HG03097 (cell line): ENCODE measurements at regions not wholly inside any gene's neighbourhood (a gene's known extent, or its start where the extent isn't known, plus 50 kb on each side); places are given as distances from the start of the nearest gene placed in this dataset.
"Not testable (repeated sequence)": the region's sequence is repeated elsewhere in the genome, so short reads cannot be mapped to it uniquely, and the experiment has no call there.

Experiments
- ATAC-seq: cut with Tn5 transposase; IDR thresholded peaks from one replicate; pipeline ENCODE4 v1.9.1; 2021; ENCODE audit not compliant: unreplicated experiment, low FRiP score

- ATAC-seq = no peak
These were observed 507.0 kb upstream of the MAP2 start for GRCh38 chr2:208916881-208917280.

- ATAC-seq = not testable (repeated sequence)
These were observed 502.5 kb upstream of the MAP2 start for GRCh38 chr2:208921358-208921757.

- no peak for ATAC-seq
These were observed 496.0 kb upstream of the MAP2 start for GRCh38 chr2:208927867-208928266.

DNA sequence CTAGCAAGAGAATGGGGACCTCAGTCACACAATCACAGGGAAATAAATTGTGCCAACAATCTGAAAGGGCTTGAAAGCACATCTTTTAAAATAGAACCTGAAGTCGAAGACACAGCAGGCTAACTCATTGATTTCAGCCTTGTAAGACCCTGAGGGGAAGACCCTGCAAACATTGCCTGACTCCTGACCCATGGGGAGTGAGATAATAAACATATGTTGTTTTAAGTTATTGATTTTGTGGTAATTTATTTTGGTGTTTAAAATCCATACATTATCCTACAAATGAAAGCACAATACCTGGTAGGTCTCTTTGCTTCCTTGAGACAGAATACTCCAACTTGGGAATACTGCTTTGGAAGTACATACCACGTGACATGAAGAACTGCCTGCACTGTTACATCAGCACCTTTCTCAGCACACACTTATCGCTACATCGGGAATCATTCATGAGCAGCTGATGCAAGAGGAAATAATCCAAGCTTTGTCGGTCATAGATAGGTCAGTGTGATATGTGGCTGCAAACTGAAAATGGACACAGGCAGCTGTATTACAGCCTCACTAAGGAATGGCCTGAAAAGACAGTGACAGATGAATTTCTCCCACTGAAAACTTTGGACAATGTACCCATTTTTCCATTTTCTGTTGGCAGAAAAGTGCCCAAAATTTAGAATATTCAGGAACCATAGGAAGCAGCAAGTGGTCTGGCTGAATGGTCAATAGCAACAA is 494.5 kb upstream of the MAP2 start:
- ATAC-seq = no peak

- ATAC-seq = no peak
These were observed 493.9 kb upstream of the MAP2 start for GRCh38 chr2:208929894-208930427.

DNA sequence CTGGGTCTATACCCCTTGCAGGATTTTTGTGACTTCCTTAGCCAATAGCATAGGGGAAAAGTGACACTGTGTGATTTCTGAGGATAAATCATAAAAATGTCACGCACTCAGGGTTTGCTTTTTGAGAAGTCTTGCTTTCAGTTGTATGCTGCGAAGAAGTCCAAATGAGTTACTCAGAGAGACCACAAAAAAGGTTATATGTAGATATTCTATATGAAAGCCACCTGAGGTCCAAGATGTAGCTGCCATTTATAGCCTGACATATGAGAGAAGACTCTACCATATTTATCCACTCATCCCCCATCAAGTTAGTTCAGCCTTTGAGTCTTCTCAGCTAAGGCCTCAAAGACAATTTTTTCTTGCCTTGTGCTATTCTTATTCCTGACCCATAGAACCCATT is 488.3 kb upstream of the MAP2 start:
- ATAC-seq = no peak

DNA sequence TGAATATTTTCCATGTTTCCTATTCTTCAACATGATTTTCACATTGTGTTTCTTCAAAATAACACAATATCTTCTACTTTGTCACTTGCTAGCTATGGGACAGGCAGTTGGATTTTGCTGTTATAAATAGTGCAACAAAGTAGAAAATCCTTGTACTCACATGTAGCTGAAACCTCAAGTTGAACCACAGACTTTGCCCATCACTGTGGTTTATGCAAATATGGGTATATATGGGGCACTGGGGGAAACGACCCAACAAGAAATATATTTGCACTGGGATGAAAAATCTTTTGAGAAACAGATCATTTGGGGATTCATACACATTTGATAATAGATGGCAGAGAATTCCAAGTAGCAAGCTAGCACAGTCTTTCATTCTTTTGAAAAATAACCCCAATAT is 486.3 kb upstream of the MAP2 start:
- ATAC-seq = no peak

DNA sequence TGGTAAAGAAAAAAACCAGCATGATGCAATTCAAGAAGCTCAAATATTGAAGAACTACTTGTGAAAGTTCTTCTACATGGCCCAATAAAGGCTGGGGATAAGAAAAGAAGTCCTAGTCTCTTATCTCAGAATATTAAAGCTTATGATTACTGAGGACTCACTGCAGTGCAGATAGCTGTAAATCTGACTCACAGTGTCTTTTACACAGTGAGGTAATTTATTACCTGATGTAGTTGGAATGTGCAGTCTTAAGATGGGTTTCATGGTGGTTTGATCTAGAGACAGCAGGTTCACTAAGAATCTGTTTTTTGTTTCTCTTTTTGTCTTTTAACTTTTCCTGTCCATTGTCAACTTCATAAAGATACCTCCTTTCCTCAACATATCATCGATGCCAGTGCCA is 484.0 kb upstream of the MAP2 start:
- no peak for ATAC-seq

- no peak for ATAC-seq
These were observed 478.1 kb upstream of the MAP2 start for GRCh38 chr2:208945719-208946256.

DNA sequence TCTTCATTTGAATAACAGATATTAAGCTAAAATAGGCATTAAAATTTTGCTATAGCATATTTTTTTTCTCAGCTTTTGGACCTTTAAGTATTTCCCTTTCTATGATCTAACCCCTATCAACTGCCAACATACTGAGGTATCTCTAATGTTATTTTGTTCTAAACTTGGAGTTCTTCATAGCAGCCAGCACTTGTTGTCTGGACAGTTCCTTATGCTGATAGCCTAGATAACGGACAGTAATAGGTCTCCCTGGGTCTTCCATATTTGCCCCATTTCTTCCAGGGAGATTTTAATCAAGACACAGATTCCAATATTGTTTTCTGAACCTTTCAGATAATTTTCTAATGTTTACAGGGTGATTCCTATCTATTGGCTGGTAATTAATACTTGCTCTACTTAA is 475.8 kb upstream of the MAP2 start:
- no peak for ATAC-seq

DNA sequence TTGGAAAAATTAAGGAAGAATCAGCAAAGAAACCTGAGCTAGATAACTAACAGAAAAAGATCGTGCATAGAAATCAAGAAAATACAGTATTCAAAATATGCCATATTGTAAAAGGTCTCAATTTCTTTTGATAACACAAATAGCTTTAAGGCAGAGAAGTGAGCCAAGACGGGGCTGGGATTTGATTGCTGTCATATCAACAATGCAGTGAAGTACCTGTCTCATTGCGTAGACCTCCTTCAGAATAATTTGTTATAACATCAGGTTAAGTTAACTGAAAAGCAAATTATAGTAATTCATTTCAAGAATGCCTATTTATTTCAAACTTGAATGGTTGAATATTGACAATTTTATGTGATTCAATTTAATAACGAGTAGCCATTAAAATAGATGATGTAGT is 453.8 kb upstream of the MAP2 start:
- no peak for ATAC-seq

DNA sequence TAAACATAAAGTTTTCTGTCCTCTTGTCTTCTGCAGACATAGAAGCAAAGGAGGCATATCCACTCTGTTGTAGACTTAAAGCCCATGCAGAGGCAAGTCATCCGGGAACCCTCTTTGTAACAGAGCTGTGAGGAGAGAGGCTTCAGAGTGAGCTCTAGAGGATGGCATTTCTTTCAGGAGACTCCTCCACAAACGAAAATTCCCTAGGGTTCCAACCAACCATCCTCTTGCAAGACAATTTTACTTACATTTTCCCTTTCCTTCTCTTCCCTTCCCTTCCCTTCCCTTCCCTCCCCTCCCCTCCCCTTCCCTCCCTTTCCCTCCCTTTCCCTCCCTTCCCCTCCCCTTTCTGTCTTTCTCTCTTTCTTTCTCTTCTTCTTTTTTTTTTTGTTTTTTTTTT is 446.3 kb upstream of the MAP2 start:
- no peak for ATAC-seq

DNA sequence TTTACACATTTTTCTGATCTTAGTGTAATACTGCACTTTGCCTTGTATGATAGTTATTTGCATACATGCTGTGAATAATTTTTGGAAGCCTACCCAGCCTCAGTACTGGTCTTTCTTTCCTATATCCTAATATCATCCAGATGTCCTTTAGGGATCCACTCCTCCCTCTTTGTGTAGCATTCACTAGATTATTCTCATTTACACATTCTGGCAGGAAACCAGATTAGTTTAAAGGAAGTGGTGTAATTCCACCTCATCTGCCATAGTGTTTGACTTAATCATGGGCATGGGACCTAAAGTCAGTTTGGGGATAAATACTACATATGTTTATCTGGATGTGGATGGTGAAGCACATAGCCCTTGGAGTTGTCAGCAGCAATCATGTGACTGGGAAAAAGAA is 444.9 kb upstream of the MAP2 start:
- ATAC-seq = no peak

DNA sequence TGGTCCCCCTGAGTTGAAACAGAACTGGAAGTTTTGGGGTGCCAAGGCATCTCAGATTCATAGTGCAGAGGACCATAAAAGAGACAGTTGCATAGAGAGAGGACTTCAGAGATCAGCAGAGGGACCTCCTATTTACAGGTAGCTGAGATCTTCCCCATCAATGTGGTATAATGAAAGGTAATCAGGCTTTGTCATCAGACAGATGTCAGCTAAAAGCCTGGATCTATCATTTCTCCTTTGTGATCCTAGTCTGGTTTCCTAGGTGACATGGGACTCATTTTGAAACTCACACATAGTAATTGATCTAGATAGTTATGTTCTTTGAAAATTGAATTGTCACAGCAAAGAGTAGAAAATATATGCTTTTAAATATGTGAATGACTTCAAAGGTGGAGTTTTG is 443.5 kb upstream of the MAP2 start:
- no peak for ATAC-seq

GRCh38 chr2:208982831-208983230 is 441.0 kb upstream of the MAP2 start:
- no peak for ATAC-seq

GRCh38 chr2:208983486-208983885 is 440.4 kb upstream of the MAP2 start:
- ATAC-seq = no peak

DNA sequence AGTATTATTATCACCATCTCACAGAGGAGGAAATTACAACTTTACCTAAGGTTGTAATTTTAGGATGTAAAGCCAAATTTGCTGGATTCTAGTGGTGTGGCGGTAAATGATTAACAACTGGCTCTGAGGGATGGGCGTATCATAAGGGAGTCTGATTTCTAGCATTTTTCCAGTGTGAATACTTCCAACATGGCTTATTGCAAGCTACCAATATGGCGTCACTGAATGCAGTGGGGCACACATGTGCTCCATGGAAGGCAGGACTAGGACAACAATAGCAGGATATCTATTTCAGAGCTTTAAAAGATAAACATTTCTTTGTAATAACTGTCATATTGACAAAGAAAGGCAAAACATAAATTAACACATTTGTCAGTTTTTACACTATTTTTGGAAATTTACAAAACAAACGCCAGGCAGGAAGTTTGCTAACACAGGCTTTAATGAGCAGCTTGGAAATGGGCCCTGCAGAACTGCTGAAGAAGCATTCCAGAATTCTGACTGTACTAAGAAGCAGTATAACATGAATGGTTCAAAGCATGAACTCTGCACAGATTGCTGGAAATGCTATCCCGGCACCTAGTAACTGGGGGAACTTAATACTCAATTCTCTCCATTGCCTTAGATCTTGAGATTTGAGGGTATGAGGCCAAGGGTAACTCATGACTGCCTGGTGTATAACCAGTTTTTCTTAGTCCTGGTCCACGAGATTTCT is 439.3 kb upstream of the MAP2 start:
- ATAC-seq = no peak

- ATAC-seq = no peak
These were observed 438.2 kb upstream of the MAP2 start for GRCh38 chr2:208985644-208986043.

- no peak for ATAC-seq
These were observed 433.1 kb upstream of the MAP2 start for GRCh38 chr2:208990716-208991115.

DNA sequence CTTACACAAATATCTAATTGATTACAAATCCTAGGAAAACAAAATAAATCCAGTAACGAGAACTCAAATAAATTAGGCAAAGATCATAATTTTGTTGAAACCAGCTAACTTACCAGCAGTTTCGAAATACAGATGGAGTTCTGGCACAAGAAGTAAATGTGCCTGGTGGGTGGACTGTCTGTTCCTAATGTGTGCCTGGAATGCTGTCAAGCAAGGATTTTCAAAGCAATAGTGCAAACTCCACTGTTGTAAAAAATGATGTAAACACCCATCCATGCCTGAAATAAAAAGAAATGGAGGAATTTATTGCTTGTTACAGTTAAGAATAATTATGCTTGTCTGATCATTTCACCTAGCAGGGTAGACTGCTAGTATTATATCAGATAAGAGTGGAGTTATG is 423.9 kb upstream of the MAP2 start:
- ATAC-seq = no peak

GRCh38 chr2:209002054-209002453 is 421.8 kb upstream of the MAP2 start:
- ATAC-seq = no peak

DNA sequence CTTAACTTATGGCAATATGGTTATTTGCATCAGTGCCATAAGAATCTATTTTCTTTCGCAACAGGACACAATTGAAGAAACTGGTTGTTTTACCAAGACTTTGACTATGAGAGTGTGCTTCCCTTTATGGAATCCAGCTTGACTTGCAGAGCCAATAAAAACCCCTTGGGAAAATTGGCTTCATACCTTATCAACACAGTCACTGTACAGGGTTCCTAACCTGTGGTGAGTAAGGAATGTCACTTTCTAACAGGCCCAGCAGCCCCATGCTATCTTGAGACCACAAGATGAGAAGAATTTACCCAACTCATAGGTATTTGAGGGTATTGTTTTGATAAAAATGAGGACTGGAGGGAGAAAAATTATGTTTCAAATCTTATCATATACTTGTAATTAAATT is 418.5 kb upstream of the MAP2 start:
- no peak for ATAC-seq
